ENCODE measurements at regions not wholly inside any gene's neighbourhood (a gene's known extent, or its start where the extent isn't known, plus 50 kb on each side); places are given as distances from the start of the nearest gene placed in this dataset.

GRCh38 chr13:94825507-94825906 is 113.2 kb upstream of the SOX21 start:
- TF ChIP-seq SP2 (IDR thresholded peaks at IDR 0.05; ENCODE audit: extremely low read depth, low read depth, low read length, poor library complexity, severe bottlenecking), result no peak
- TF ChIP-seq CREB1 (IDR thresholded peaks at IDR 0.05), result no peak
- no peak for TF ChIP-seq CREB1 (CRISPR knock-in tag; IDR thresholded peaks at IDR 0.05)
- TF ChIP-seq EGR1 (conservative IDR thresholded peaks at IDR 0.05), result no peak
- TF ChIP-seq IRF9 (tag; IDR thresholded peaks at IDR 0.05), result no peak
- no peak for TF ChIP-seq BRF1 (IDR thresholded peaks at IDR 0.05; ENCODE audit: borderline replicate concordance, extremely low read depth, insufficient read length)

All from K562 (cell line).